ENCODE measurements at regions not wholly inside any gene's neighbourhood (a gene's known extent, or its start where the extent isn't known, plus 50 kb on each side); places are given as distances from the start of the nearest gene placed in this dataset.

GRCh38 chr15:46442901-46443590 lies 808.2 kb downstream of the SQOR start:
- no peak for DNase-seq

- DNase-seq: no peak
Observed at GRCh38 chr15:46450112-46450809, 815.4 kb downstream of the SQOR start.

- DNase-seq: no peak
Observed at GRCh38 chr15:46450810-46451182, 816.0 kb downstream of the SQOR start.

GRCh38 chr15:46452297-46452820 lies 817.5 kb downstream of the SQOR start:
- no peak for DNase-seq

GRCh38 chr15:46456456-46456855 lies 821.6 kb downstream of the SQOR start:
- DNase-seq: no peak

GRCh38 chr15:46460431-46461094 lies 825.7 kb downstream of the SQOR start:
- DNase-seq: no peak

- DNase-seq: no peak
Observed at GRCh38 chr15:46461416-46461815, 826.6 kb downstream of the SQOR start.

GRCh38 chr15:46467041-46467440 lies 832.2 kb downstream of the SQOR start:
- no peak for DNase-seq

- no peak for DNase-seq
Observed at GRCh38 chr15:46471096-46471495, 836.3 kb downstream of the SQOR start.

GRCh38 chr15:46489276-46489675 lies 854.4 kb downstream of the SQOR start:
- DNase-seq: no peak

- no peak for DNase-seq
Observed at GRCh38 chr15:46496491-46497115, 861.8 kb downstream of the SQOR start.

- DNase-seq: no peak
Observed at GRCh38 chr15:46502667-46503066, 867.8 kb downstream of the SQOR start.

- DNase-seq: no peak
Observed at GRCh38 chr15:46518381-46518780, 883.6 kb downstream of the SQOR start.

- DNase-seq: no peak
Observed at GRCh38 chr15:46523701-46524100, 888.9 kb downstream of the SQOR start.

- no peak for DNase-seq
Observed at GRCh38 chr15:46525984-46526725, 891.3 kb downstream of the SQOR start.

GRCh38 chr15:46526726-46527110 lies 891.9 kb downstream of the SQOR start:
- DNase-seq: no peak

- no peak for DNase-seq
Observed at GRCh38 chr15:46543626-46544025, 908.8 kb downstream of the SQOR start.

- no peak for DNase-seq
Observed at GRCh38 chr15:46548989-46549388, 914.2 kb downstream of the SQOR start.

GRCh38 chr15:46552316-46552715 lies 917.5 kb downstream of the SQOR start:
- no peak for DNase-seq

- no peak for DNase-seq
Observed at GRCh38 chr15:46555547-46555946, 920.7 kb downstream of the SQOR start.

- no peak for DNase-seq
Observed at GRCh38 chr15:46556010-46556409, 921.2 kb downstream of the SQOR start.

GRCh38 chr15:46556559-46557379 lies 921.9 kb downstream of the SQOR start:
- DNase-seq: no peak

Data from activated CD4-positive, CD25-positive, alpha-beta regulatory T cell treated with anti-CD3 and anti-CD28 coated beads, Interleukin-2, amount 50 U/mL, for 72 hours (primary cell).